Heart right ventricle (tissue), 16 donors: ENCODE measurements at regions not wholly inside any gene's neighbourhood (a gene's known extent, or its start where the extent isn't known, plus 50 kb on each side); places are given as distances from the start of the nearest gene placed in this dataset.

Experiments
- ATAC-seq, 8 donors: fragments of 200-7000 bp; cut with Tn5 transposase; one replicate each; pipeline ENCODE4 v1.9.1; 2020; ENCODE audit warnings: mild to moderate bottlenecking in 8 of 8, moderate library complexity in 8 of 8, moderate number of reproducible peaks in 1 of 8
- DNase-seq, 2 donors: peaks; one replicate each; pipeline ENCODE4 v3.0.0-alpha.2; 2020
- H3K27ac ChIP-seq, 10 donors: fragments of 200-600 bp; sonication (generic) in 2 of 10; one replicate each; pipeline versions ENCODE4 v1.5.0 to v1.8.0; 2020 to 2022; ENCODE audit warnings: mild to moderate bottlenecking in 3 of 10
- H3K27me3 ChIP-seq, 7 donors: fragments of 200-600 bp; one replicate each; pipeline ENCODE4 v1.8.0; 2021 to 2022; ENCODE audit warnings: mild to moderate bottlenecking in 2 of 7
- H3K36me3 ChIP-seq, 9 donors: fragments of 200-600 bp; sonication (generic) in 1 of 9; one replicate each; pipeline versions ENCODE4 v1.5.0 to v1.8.0; 2020 to 2022; ENCODE audit warnings: mild to moderate bottlenecking in 2 of 9
- H3K4me1 ChIP-seq, 9 donors: fragments of 200-600 bp; sonication (generic) in 1 of 9; one replicate each; pipeline versions ENCODE4 v1.5.0 to v1.8.0; 2020 to 2022; ENCODE audit warnings: mild to moderate bottlenecking in 4 of 9
- H3K4me3 ChIP-seq, 10 donors: fragments of 200-600 bp; sonication (generic) in 2 of 10; one replicate each; pipeline versions ENCODE4 v1.5.0 to v1.8.0; 2020 to 2022; ENCODE audit warnings: mild to moderate bottlenecking in 7 of 10, moderate library complexity in 2 of 10
- H3K9me3 ChIP-seq, 11 donors: fragments of 200-600 bp in 10 of 11; sonication (generic) in 2 of 11; one replicate each; pipeline versions ENCODE4 v1.5.0 to v1.8.0; 2013 to 2022; ENCODE audit warnings: mild to moderate bottlenecking in 2 of 11, control low read depth in 1 of 11, moderate library complexity in 1 of 11
- CTCF ChIP-seq, 9 donors: fragments of 200-600 bp; sonication (generic) in 2 of 9; IDR thresholded peaks; one replicate each; pipeline versions ENCODE4 v1.5.0 to v1.8.0; 2021 to 2022; ENCODE audit warnings: antibody characterized with exemption in 9 of 9, mild to moderate bottlenecking in 5 of 9, moderate library complexity in 1 of 9
- WGBS, 2 donors: extraction: QIAGEN DNeasy Blood & Tissue Kit; methylation state at CpG; one replicate each; pipeline ENCODE4 v1.1.7; 2013; ENCODE audit warnings: inconsistent platforms in 1 of 2; 5-methylcytosine and 5-hydroxymethylcytosine counted together
- intact Hi-C, 10 donors: fragments of 100-400 bp; cut with DNase I; formaldehyde crosslinking; loops; one replicate each; pipeline versions ENCODE4 v1.11.1 to v1.14.2; 2022
- donor health status: Arrhythmogenic right ventricular cardiomyopathy.
- donor health status: ischemic (EF 13 %, LVEDD 7.1; RV severe dilation, severe dysfunction).
- donor health status: healthy with polysubstance abuse.
- donor health status: DM: no; HTN: yes; CAD: no.
- donor health status: DM: no; HTN: no; CAD: no.
- donor health status: ischemic (EF 25% LVEDD 6.9; RV normal size, moderate dysfunction).
- donor health status: ischemic (EF 25% LVEDD 5.7; RV mildly dilated, moderate dysfunction).
- donor health status: healthy.
- donor health status: DM: yes; HTN: yes; CAD: no.
- donor health status: Ischemic cardiomyopathy.
- donor health status: ischemic (EF 35%, LVEDD 5.7; RV mildly dilated, moderate dysfunction).
- donor health status: nonischemic (EF 11% LVEDD 7.7; RV severe dilation, severe dysfunction).
- donor health status: DM: yes; HTN: yes; CAD: no.
- donor health status: PGD.
- donor health status: ischemic (EF 29% LVEDD 5.4; RV normal size, mild dysfunction).
- donor health status: nonischemic (EF 23%, LVEDD 6.1; RV moderate dilation, normal function).

GRCh38 chr9:78812665-78813064 lies 515.7 kb downstream of the PSAT1 start:
- Histone ChIP-seq H3K36me3 (no peaks in the 10 kb centered on the region), H3K4me1 (no peaks in the 10 kb centered on the region), H3K4me3 (no peak overlapping the region), H3K9me3 (peaks cover 0 to 9% (median 0%) of the 10 kb centered on the region in 11 donors), H3K27ac (no peak overlapping the region), H3K27me3 (no peaks in the 10 kb centered on the region)
- WGBS, 2 donors, result 83 to 85% methylated on average over 3 of the region's 3 CpGs
- no peak for ATAC-seq
- TF ChIP-seq CTCF (IDR thresholded peaks at IDR 0.05), result no peak
- no peak for DNase-seq
- intact Hi-C loops, result no loop called here

- DNase-seq (no peak), ATAC-seq (no peak)
- H3K27me3 ChIP-seq, result no peaks in the 10 kb centered on the region
- peaks cover 0 to 9% (median 0%) of the 10 kb centered on the region in 11 donors for H3K9me3 ChIP-seq
- intact Hi-C loops, result no loop called here
- H3K27ac ChIP-seq, result no peak overlapping the region
- H3K36me3 ChIP-seq, result no peaks in the 10 kb centered on the region
- 84 to 85% methylated on average over 15 of the region's 15 CpGs for WGBS, 2 donors
- TF ChIP-seq CTCF (IDR thresholded peaks at IDR 0.05), result no peak
- H3K4me1 ChIP-seq, result no peaks in the 10 kb centered on the region
- no peak overlapping the region for H3K4me3 ChIP-seq
Measured at GRCh38 chr9:78813602-78814180, 516.8 kb downstream of the PSAT1 start.

- H3K9me3 ChIP-seq, result no peaks in the 10 kb centered on the region
- TF ChIP-seq CTCF (IDR thresholded peaks at IDR 0.05), result peak in 8 of 9 donors; percentile 29 to 69 (median 60)
- WGBS, 2 donors, result 46 to 52% methylated on average over 9 of the region's 9 CpGs
- H3K4me3 ChIP-seq, result peak overlapping the region in 4 of 10 donors; percentile 9 to 26 (median 22)
- no peaks in the 10 kb centered on the region for H3K4me1 ChIP-seq
- intact Hi-C loops, result loop anchor here in 1 of 10 donors (5.0 kb wide), 1 partner anchor 49 kb away; no protein-coding TSS in a partner anchor
- H3K27ac ChIP-seq, result no peak overlapping the region
- no peaks in the 10 kb centered on the region for H3K27me3 ChIP-seq
- DNase-seq (no peak), ATAC-seq (no peak)
- no peaks in the 10 kb centered on the region for H3K36me3 ChIP-seq
Measured at GRCh38 chr9:78821126-78821822, 524.3 kb downstream of the PSAT1 start.

GRCh38 chr9:78826527-78826926 lies 529.6 kb downstream of the PSAT1 start:
- no peak for TF ChIP-seq CTCF (IDR thresholded peaks at IDR 0.05)
- no peak for ATAC-seq
- H3K27ac ChIP-seq, result no peak overlapping the region
- H3K4me1 ChIP-seq, result no peaks in the 10 kb centered on the region
- intact Hi-C loops, result no loop called here
- H3K4me3 ChIP-seq, result no peak overlapping the region
- no peak for DNase-seq
- WGBS, 2 donors, result 77 to 81% methylated on average over 3 of the region's 3 CpGs
- peaks cover 0 to 4% (median 0%) of the 10 kb centered on the region in 7 donors for H3K27me3 ChIP-seq
- H3K9me3 ChIP-seq, result no peaks in the 10 kb centered on the region
- no peaks in the 10 kb centered on the region for H3K36me3 ChIP-seq
